Renal pelvis (tissue), 1 donor: ENCODE measurements at regions not wholly inside any gene's neighbourhood (a gene's known extent, or its start where the extent isn't known, plus 50 kb on each side); places are given as distances from the start of the nearest gene placed in this dataset.

Experiments
- DNase-seq: peaks from one replicate; pipeline ENCODE4 v3.0.0-alpha.2; 2013

DNA sequence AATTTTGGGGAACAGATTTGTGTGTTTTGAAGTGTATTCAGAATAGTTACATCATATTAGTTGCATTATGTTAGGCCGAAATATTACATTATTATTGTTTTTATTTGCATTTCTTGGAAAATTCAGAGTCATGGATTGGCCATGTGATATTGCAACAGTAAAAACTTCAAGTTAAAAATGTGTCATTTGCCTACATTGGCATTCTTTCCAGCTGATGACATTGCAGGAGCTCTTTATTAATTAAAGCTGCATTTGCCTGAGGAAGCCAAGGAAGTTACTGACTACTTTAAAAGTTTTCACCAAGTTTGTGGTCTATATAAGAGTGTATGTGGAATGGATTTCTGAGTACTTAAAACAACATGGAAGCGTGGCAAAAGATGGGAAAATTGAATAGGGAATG, 726.4 kb upstream of the SGO1 start:
- DNase-seq: no peak

DNA sequence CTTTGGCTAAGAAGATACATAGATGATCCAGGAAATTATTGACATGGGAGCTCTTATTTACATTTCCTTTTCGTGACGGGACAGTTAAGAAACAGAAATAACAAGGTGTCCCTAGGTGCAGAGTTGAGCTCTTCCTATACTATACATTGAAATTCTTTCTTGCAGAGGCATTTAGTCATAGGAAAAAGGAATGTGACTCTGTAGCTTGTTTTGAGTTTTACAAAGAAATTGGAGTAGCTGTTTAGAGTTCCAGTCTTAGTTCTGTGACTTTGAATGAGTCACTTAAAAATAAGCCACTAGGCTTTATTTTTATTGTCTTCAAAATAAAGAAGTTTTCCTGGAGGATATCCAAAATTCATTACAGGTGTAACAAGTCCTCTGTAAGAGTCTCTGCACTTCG, 723.5 kb upstream of the SGO1 start:
- DNase-seq: no peak

DNA sequence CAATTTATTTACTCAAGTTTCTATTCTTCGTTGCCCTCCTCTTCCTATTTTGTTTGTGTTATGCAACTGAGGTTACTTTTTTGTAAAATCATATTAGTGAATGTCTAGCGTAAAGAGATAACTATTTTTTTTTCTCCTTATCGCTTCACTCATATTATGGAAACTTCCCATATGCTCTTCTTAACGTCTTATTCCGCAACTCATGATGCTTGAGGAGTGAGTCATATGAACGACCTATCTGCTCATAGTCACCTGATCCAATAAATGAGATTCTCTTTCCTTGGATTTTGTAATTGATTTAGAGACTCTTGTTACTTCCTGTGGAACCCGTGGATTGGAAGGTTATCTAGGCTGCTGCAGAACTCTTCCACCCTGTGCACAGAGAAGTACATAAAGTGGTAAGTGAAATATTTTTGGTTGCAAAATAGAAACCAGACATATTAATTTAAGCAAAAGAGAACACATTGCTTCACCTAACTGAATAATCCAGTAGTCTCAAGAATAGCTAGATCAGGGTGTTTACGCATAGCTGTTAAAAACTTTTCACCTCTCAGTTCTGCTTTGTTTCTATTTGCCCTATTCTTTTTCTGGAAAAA, 719.3 kb upstream of the SGO1 start:
- DNase-seq: no peak

DNA sequence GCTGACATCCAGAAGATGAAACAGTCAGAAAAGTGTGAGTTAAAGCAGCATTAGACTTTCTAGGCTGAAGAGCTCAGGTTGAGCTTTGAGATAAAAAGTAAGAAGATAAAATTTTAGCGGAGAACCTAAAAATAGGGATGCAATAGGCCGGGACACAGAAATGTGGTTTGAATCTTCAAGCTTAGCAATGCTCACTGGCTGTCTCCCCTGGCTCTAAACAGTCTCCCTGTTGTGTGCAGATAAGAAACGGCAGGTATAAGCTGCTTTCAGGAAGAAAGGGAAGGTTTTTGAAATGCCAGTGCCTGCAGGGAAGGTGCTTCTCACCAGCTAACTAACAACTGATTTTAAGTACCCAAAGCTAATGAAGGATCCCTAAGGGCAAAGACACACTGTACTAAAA, 718.7 kb upstream of the SGO1 start:
- DNase-seq: no peak

DNA sequence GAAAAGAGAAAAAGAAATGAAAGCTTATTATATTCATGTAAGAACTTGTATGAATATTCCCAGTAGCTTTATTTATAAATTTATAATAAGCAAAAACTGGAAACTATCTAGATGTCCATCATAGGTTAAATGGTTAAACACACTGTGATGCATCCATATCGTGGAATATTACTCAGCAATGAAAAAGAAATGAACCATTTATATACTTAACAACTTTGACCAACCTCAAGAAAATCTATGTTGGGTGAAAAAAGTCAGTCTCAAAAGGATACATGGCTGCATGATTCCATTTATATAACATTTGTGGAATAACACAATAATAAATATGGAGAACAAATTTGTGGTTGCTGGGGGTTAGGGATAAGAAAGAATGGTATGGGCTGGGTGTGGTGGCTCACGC, 713.0 kb upstream of the SGO1 start:
- no peak for DNase-seq

DNA sequence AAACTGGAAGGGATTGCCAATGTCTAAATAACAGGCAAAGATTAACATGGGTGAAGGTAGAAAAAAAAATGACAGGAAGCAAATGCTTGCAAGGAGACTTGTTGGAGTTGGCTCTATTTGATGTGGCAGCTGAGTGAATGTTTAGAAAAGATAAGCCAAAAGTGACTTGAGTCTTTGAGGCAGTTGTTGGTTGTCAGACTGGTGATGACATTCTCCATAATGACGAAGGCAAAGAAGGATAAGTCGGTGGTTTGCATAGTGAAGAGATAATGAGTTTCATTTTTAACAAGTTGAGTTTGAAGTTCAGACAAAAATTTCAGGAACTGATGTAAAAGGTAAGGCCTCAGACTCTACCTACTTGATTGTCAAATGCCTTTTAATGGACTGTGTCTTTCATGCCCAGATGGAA, 704.1 kb upstream of the SGO1 start:
- no peak for DNase-seq

DNA sequence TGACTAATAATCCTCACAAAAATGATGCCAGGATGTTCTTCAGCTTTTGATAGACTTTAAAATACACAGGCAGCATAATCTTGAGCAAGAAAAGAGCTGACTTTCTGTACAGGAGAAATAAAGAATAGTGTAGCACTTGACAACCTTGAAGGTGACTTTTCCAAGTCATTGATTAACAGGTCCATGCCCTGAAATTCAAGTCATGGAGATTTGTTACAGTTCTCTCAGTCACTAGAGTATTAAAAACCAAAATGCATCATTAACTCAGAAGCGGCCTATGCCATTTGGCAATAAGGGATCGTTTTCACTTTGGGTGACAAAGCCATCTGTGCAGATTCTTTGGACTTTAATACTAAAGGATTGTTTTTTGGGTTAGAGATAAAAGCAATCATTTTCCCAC, 692.7 kb upstream of the SGO1 start:
- DNase-seq: peak; percentile 16

DNA sequence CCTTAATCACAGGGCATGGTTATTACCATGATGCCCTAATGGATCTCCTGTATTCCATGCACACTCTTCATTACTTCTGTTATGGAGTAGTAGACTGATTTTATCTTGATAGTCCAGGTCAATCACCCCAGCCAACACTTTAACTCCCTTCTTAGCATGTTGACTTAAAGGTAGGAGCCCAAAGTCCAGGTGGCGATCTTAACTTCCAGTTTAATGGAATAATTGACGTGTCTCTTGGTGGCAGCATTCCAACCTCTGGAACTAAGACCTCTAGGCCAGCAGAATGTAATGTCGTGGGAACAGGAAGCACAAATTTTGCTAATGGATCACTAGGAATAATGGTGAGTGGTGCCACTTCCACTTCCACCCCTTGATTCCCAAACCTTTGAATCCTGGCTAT, 687.2 kb upstream of the SGO1 start:
- no peak for DNase-seq

DNA sequence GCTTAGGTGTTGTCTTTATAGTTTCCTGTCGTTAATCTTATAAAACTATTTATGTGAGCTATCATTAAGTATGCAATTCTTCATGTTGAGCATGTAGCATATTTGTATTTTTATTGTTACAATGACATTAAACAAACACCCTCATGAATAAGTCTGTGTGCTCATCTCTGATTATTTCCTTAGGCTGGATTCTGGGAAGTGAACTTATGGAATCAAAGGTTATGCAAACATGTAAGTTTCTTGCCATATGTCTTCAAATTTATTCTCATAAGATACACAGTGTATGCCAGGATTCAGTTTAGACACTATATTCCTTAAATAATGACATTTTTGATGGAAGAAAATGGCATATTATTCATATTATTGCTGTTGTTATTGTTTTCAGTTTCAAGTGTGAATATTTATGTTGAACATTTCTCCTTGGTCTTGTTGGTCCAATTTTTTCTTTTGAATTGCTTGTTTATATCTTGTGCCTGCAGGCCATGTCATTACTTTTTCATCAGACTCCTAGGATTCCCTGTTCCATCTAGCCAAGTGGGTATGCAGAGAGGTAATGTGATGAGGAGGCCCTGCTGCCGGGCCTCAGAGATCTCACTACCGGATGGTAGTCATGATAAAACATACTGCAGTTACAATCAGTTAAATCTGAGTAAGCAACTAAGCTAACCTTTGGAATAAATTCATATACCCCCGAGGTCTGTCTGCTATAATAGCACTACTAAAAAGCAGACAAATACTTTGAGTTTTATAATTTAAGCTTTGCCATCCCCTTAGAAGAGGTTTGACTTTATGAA, 684.3 kb upstream of the SGO1 start:
- no peak for DNase-seq

DNA sequence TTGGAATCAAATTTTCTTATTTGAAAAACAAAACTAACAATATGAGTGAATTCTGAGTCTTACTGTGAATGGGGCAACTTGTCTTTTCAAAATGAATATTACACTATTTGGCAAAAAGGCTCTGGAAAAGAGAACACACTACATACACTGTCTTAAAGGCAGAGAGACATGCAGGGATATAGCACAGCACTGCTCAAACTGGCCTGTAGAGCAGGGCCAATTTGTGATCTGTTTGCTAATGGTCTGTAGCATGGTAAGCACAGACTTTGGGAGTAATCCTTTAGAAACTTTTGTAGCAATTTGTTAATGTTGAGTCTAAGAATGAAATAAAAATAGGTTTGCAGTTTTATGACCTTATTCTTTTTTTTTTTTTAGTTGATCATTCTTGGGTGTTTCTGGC, 679.8 kb upstream of the SGO1 start:
- no peak for DNase-seq

DNA sequence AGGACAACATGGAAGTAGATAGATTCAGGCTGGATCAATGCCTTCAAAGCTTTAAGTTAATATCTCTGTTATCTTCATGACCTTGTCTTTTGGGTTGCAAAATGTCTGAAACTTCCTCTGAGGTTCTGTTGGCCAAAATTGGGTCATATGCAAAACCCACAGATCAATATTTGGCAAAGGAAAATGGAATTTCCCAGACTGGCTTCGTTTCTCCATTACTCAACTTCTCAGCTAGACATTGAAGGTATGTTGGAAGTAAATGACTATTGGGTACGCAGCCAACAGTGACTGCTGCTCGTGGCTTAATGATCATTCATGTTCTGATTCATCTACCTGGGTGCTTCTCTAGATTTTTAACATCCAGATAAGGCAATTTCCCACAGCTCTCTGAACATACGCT, 675.4 kb upstream of the SGO1 start:
- no peak for DNase-seq

DNA sequence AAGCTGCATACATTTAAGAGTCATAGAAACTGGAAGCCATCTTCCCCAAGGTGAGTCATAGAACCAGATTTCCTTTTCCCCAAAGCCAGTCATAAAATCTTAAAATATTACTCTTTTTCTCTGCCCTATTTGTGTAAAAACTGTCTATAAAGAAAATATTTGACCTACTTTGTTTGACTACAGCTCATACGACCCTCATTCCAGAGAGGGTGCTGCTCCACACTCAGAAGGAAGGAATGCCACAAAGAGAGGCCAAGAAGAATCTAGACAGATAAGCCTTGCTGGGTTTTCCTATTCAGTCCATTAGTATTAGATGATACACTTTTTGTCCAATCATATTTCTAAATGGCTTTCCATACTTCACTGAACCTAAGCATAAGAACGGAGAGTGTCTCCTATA, 671.6 kb upstream of the SGO1 start:
- no peak for DNase-seq

DNA sequence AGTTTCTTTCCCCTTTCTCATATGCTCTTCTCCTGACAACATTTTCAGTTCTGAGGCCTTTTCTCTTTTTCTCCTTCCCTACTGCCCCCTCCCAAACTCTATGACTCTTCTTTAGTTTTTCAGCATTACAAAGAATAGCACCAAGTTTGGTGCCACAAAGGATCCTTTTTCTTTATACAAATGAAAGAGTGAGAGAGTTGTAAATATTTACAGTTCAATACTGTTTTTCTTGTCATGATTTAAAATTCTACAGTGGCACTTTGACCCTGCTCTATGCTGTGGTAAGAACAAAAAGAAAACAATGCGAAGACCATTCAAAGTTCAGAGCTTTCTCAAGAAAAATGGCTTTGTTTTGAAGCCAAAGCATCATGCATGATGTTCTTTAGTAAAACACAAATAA, 667.9 kb upstream of the SGO1 start:
- DNase-seq: peak; percentile 20

DNA sequence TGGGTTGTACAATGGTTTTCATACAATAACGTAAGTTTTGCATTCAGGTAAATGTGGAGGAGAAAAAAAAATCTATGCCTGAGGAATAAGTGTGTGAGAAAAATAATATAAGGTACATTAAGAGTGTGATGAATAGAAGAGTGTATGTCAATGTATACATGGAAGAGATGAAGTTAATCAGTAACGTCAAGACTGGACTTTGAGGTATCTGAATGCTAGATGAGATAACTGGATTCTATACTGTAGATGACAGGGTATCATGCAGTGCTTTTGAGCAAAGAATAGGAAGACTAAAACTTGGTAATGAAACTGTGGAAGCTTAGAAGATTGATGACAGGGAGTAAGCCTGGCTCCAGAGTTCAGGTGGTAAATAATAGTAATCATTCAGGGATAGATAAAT, 666.7 kb upstream of the SGO1 start:
- DNase-seq: no peak

DNA sequence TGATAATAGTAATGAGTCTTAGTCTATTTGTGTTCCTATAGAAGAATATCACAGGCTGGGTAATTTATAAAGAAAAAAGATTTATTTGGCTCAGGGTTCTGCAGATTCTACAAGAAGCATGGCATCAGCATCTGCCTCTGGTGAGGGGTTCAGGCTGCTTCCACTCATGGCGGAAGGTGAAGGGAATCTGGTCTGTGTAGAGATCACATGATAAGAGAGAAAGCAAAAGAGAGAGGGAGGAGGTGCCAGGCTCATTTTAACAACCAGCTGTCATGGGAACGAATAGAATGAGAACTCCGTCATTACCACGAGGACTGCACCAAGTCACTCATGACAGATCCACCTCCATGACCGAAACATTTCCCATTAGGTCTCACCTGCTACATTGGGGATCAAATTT, 664.0 kb upstream of the SGO1 start:
- DNase-seq: no peak

DNA sequence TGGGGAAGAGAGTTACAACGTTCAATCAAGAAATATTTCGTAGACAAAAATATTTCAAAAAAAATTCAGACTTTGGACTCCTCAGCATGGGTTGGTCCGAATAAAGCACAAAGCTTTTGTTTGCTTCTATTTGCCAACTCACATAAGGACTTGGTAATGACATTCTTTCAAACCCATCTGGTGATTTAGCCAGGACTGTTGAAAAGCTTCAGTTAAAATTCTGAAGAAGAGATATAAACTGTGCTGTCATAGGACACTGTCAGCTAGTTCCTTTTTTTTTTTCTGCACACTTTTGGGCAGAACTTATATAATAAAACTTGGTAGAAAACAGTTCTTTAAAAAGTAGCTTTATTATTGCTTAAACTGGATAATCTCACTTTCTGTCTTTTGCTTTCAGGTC, 660.8 kb upstream of the SGO1 start:
- no peak for DNase-seq

DNA sequence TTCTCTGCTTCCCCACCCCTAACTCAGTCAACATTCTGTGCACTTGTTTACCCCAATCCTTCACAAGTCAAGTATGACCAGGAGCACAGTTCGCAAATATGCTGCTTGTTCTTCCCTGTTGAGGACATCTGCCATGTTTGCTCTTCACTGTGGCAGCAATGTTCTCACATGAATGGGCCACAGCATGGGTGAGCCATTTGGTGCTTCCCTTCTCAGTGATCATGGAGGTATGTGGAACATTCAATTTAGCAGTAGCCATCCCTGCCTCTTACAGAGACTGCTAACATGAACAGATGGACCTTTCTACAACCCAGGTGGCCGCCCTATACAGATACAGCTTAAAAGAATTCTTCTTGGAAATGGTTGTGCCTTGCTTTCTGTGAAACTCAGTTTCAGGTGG, 660.1 kb upstream of the SGO1 start:
- no peak for DNase-seq

DNA sequence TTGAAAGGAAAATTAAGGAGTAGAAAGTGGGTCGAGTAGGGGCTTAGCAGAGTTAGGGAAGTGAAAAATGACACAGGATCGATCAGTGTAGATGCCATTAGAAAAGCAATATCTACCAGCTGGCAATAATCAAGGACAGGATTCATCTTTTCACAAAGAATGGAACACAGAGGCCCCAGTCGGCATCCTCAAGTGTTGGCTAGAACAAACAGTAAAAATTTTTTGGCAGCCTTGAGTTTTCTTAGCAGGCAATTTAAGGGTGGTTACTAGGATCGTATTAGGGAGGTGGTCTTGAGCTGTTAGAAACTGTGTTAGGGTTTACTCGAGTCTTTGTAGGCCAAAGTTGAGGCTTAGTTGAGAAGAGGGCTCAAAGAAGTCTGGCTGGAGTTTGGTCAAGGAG, 658.8 kb upstream of the SGO1 start:
- no peak for DNase-seq

DNA sequence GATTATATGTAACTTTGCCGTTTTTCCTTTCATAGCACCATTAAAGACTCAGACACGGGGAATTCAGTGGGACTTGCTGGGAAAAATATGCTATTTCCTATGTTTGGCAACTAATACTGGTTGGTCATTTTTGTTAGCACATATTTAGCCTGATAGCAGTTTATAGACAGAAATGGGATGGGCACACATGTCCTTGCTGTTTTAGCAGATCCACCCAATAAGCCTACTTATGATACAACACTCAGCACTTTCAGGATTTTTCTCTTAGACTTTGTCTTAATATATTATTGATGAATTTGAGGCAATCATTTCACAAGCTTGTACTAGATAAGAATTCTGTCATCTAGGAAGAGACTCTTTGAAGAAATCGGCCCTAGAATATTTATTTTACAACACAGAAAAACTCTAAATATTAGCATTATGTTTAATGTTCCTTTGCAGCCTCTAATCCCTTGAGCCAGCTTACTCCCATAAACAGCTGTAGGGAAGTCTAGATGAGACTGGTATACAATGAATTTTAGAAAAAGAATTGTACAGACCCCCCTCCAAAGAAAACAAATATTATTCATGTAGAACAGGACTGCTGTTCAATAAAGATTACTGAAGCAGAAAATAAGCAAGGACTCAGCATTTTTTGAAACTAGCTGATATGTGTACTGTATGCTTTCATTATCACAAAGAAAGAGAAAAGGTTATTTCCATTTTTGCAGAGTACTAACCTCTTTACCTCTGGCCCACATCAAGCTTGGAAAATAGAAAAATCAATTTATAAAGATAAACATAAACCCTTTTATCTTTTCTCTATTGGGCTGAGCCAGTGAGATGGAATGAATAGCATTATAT, 656.8 kb upstream of the SGO1 start:
- no peak for DNase-seq

DNA sequence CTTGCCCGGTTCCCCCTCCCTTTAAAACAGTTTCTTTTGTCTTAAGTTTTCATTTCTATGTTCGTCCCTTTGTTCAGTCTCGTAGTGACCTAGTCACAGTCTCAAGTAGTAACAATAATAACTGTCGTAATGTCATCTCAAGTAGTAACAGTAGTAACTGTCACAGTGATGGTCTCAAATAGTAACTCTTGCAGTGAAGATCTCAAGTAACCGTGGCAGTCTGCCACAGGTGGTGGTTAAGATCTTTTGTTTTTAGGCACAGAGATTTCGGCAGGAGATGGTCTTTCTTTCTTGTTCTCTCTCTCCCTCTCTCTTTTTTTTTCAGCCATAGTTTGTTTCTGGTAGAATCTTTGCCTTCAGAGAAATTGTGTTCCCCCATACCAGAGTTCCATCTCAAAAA, 656.0 kb upstream of the SGO1 start:
- DNase-seq: no peak

DNA sequence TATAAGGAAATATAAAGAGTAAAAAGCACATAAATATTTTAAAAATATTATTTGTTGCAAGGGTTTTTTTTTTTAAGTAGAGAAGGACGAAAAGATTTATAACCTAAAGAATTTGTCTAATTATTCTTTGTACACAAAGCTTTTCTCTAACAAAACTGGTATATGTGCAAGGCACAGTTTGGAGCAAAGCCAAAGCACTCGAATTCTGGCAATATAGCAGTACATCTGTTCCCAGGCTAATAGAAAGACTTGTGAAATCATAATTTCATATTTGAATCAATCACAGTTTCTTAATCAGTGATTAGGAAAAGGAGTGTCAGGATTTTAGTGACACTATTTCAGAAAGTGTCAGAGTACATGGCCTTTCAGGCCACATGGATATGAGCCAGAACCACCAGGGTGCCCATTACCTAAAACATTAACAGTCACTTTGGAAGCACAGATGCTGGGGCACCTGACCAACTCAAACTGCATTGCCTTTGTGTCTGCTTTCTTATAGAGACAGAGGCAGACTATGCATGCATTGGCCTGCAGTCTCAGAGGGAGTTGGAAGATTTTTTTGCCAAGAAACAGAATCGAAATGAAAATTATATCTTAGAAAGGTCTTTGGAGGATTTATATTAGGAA, 651.8 kb upstream of the SGO1 start:
- DNase-seq: no peak

DNA sequence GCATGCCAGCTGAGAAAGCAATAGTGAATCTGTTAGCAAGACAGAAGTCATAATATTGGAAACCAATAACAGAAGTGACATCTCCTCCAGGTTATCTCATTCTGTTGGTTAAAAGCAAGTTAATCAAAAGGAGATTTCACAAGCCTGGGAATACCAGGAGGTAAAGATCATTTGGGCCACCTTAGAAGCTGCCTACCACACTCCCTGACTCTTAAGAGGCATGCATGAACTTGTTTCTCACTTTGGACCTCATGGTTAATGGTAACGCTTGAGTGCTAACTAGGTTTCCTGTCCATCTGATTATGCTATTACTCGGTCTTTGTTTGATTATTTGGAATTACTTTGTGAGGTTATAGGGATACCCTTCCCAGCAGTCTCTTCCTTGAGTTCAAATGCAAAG, 650.8 kb upstream of the SGO1 start:
- DNase-seq: no peak

DNA sequence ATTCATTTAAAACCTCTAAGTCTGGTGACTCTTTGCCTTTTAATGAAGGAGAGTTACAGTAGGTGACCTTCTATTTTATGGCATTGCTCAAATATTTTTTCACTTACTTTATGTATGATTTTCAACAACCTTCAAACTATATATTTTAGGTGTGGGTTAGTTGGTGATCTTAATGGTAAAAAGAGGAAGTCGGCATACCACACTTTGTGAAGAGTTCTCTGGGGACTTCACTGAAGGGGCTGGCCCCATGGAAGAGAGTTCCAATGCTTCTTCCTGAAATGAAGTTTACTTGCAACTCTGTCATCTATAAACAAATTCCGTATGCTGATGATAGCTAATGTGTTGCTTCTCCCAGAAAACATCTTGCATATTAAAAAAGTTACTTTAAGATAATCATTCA, 647.0 kb upstream of the SGO1 start:
- DNase-seq: no peak
